ENCODE measurements at regions not wholly inside any gene's neighbourhood (a gene's known extent, or its start where the extent isn't known, plus 50 kb on each side); places are given as distances from the start of the nearest gene placed in this dataset.

- no peak for TF ChIP-seq CTCF (IDR thresholded peaks at IDR 0.05)
- no peak for TF ChIP-seq POLR2AphosphoS5 (IDR thresholded peaks at IDR 0.05)
- TF ChIP-seq POLR2A (IDR thresholded peaks at IDR 0.05) = no peak
- no peak for TF ChIP-seq EP300 (IDR thresholded peaks at IDR 0.05)
Observed at GRCh38 chr5:108607421-108607820, 140.3 kb upstream of the FER start.
